BJ (cell line): ENCODE measurements at regions not wholly inside any gene's neighbourhood (a gene's known extent, or its start where the extent isn't known, plus 50 kb on each side); places are given as distances from the start of the nearest gene placed in this dataset.

Experiments
- CTCF ChIA-PET: fragments of 350-600 bp; formaldehyde crosslinking; extraction: SDS; loops from one replicate; lab custom pipeline; 2021; ENCODE audit warnings: antibody characterized with exemption, inconsistent platforms; lab: Yijun Ruan, JAX
- POLR2A ChIA-PET: fragments of 300-600 bp; sonication (Branson Sonifier 250); formaldehyde crosslinking; extraction: SDS; loops from one replicate; lab custom pipeline; 2021; ENCODE audit warnings: antibody characterized with exemption; lab: Charles Lee
- DNase-seq: peaks from one replicate; pipeline ENCODE4 v3.0.0-alpha.2; 2011; ENCODE audit warnings: low read depth
- H3K27me3 ChIP-seq: 2 replicates; pipeline ENCODE4 v1.6.0; 2011; ENCODE audit warnings: low read length; ENCODE audit not compliant: control insufficient read depth, insufficient read depth
- H3K36me3 ChIP-seq: 2 replicates; pipeline ENCODE4 v1.5.1; 2011; ENCODE audit warnings: low read length; ENCODE audit not compliant: control insufficient read depth, insufficient read depth
- H3K4me3 ChIP-seq: 2 replicates; pipeline ENCODE4 v1.5.1; 2011; ENCODE audit warnings: low read depth, mild to moderate bottlenecking, control low read depth, low read length
- CTCF ChIP-seq: IDR thresholded peaks from 2 replicates; pipeline ENCODE4 v1.5.1; 2011; ENCODE audit warnings: low read depth, mild to moderate bottlenecking, control low read depth, inconsistent platforms, low read length, moderate library complexity; ENCODE audit not compliant: insufficient read depth

- Histone ChIP-seq H3K36me3 (no peaks in the 10 kb centered on the region), H3K27me3 (no peaks in the 10 kb centered on the region), H3K4me3 (no peak overlapping the region)
- TF ChIP-seq CTCF = no peak
- ChIA-PET CTCF (no interaction called here), POLR2A (no interaction called here)
- DNase-seq = no peak
Measured at GRCh38 chr18:57286949-57287348, 65.4 kb upstream of the ST8SIA3 start.

GRCh38 chr18:57287766-57288165 lies 64.6 kb upstream of the ST8SIA3 start:
- Histone ChIP-seq H3K27me3 (no peaks in the 10 kb centered on the region), H3K4me3 (no peak overlapping the region), H3K36me3 (no peaks in the 10 kb centered on the region)
- CTCF ChIA-PET = no interaction called here
- DNase-seq = no peak
- POLR2A ChIA-PET = no interaction called here
- no peak for TF ChIP-seq CTCF

- H3K36me3 ChIP-seq = no peaks in the 10 kb centered on the region
- CTCF ChIA-PET = interaction anchor here (0.7 kb wide), 1 partner anchor 57 kb away, joined by 3 read pairs; no protein-coding TSS in a partner anchor
Measured at GRCh38 chr18:57294547-57294946, 57.8 kb upstream of the ST8SIA3 start.

GRCh38 chr18:57296336-57296735 lies 56.0 kb upstream of the ST8SIA3 start:
- ChIA-PET POLR2A (no interaction called here), CTCF (no interaction called here)
- no peak for TF ChIP-seq CTCF

More at GRCh38 chr18:57294547-57294946, 57.8 kb upstream of the ST8SIA3 start:
- Histone ChIP-seq H3K27me3 (no peaks in the 10 kb centered on the region), H3K4me3 (no peak overlapping the region)
- POLR2A ChIA-PET = no interaction called here
- no peak for DNase-seq
- TF ChIP-seq CTCF = no peak

GRCh38 chr18:57297306-57297705 lies 55.1 kb upstream of the ST8SIA3 start:
- TF ChIP-seq CTCF = no peak
- H3K4me3 ChIP-seq = no peak overlapping the region
- no peaks in the 10 kb centered on the region for H3K36me3 ChIP-seq
- ChIA-PET POLR2A (no interaction called here), CTCF (no interaction called here)
- H3K27me3 ChIP-seq = no peaks in the 10 kb centered on the region
- DNase-seq = no peak

More at GRCh38 chr18:57296336-57296735, 56.0 kb upstream of the ST8SIA3 start:
- Histone ChIP-seq H3K4me3 (no peak overlapping the region), H3K27me3 (no peaks in the 10 kb centered on the region), H3K36me3 (no peaks in the 10 kb centered on the region)
- DNase-seq = no peak
